Stimulated activated CD8-positive, alpha-beta memory T cell treated with anti-CD3 and anti-CD28 coated beads, Interleukin-2, amount 100 ng/mL, for 48 hours (primary cell): ENCODE measurements at regions not wholly inside any gene's neighbourhood (a gene's known extent, or its start where the extent isn't known, plus 50 kb on each side); places are given as distances from the start of the nearest gene placed in this dataset.

ENCODE experiments used
- DNase-seq, 2 donors: peaks; one replicate each; pipeline ENCODE4 v3.0.0-alpha.2; 2020; ENCODE audit warnings: low read depth in 2 of 2

DNA sequence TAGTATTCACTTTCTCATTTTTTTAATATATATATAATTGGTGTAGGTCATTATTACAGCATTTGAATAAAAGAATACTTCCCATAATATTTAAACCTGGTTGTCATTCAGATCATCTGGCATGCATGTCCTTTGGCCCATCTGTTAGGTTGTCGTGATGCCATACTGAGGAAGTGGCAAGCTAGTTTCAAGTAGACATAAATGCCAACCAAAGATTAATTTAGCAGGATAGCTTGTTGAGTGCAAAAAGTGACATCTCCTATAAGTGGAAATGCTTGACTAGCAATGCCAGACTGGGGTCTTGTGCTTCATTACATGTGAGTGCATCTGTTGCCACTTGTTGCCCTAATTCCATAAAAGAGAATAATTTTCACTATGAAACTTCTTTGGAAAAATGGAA is 1044.7 kb downstream of the GRIK2 start:
- no peak for DNase-seq

DNA sequence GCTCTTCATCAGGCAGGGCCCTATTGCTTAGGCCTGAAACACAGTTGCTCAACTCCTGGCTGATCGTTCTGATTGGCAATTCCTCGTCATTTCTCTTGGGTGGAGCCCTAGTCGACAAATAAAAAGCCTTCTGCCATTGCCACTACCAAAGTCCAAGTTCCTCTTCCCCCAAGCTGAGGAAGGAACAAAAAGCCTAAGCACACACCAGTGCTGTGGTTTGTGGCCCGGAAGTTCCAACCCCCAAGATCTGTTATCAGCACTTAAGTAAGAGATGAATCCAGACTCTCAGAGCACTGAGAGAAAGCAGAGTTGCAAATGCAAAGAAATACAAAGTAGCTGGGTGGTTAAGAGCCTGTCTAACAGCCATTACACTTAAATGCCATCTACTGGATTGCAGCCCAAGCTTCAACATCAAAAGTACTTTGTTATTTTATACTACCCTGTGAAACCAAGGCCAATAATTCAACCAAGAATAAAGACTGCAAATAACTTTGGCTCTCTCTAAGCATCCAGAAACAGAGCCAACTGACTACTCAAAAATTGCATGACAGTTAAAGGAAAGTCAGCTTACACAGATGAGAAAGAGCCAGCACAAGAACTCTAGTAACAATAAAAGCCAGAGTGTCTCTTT is 1024.0 kb downstream of the GRIK2 start:
- no peak for DNase-seq

- DNase-seq = no peak
Measured at GRCh38 chr6:102415891-102416290, 1022.4 kb downstream of the GRIK2 start.

- no peak for DNase-seq
Measured at GRCh38 chr6:102411796-102412195, 1018.3 kb downstream of the GRIK2 start.

DNA sequence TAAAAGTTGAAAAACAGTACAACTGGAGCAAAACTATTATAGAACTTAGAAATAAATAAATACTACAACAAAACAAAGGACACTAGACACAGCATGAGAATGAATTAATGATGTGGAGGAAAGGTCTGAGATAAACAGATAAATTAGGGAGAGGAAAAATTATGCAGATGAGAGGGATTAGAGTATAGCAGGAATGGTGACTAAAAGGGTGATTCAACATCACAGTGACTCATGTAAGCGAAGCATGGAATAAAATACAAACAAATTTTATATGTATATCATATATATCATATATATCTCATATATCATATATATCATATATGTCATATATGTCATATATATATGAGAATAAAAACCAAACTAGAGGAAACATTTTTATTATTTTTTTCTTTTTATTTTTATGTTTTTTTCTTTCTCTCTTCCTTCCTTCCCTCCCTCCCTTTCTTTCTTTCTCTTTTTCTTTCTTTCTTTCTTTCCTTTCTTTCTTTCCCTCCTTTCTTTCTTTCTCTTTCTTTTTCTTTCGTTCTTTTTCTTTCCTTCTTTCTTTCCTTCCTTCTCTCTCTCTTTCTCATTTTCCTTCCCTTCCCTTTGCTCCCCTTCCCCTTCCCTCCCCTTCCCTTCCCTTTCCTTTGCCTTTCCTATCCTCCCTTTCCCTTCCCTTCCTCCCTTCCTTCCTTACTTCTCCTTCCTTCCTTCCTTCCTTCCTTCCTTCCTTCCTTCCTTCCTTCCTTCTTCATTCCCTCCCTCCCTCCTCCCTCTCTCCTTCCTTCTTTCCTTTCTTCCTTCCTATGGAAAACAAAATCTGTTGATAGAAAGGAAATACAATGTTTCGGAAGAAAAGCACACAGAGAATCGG is 1014.6 kb downstream of the GRIK2 start:
- DNase-seq = no peak

- no peak for DNase-seq
Measured at GRCh38 chr6:102405860-102406259, 1012.4 kb downstream of the GRIK2 start.

- DNase-seq = no peak
Measured at GRCh38 chr6:102402635-102403329, 1009.3 kb downstream of the GRIK2 start.

- DNase-seq = no peak
Measured at GRCh38 chr6:102398788-102399390, 1005.4 kb downstream of the GRIK2 start.

DNA sequence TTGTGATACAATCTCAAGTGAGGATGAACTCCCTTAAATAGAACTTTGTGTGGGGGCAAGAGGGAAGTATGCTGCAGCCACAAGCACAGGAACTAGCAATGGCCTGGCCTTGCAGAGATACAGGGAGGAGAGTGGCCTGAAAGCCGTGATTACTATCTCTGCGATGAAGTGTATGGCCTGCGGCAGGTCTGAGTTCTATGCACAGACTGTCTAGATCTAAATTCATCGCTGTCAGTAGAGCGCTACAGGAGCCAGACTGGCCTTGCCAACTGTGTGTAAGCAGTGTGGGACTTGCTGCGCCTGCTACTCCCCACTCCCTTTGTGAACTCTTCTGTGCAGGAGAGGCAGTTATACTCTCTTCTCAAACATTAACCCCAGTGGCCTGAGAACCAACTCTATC is 997.0 kb downstream of the GRIK2 start:
- DNase-seq = no peak

GRCh38 chr6:102389994-102390393 is 996.5 kb downstream of the GRIK2 start:
- no peak for DNase-seq

GRCh38 chr6:102387326-102388033 is 994.0 kb downstream of the GRIK2 start:
- no peak for DNase-seq

DNA sequence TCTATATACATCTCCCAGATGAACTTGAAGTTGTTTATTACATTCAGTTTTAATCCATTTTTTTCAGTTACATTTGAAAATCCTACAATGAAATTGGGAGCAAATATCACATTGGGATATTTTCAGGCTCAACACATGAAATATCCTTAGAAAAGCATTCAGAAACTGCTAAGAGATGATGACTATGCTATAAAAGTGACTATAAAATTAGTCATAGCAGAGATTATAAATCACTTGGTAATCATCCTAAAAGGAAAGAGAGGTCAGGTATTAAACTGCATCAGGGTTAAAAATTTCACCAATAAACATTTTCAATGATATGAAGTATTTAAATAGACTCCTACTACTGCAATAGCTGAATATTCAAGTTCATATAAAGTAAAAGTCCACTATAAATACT is 987.7 kb downstream of the GRIK2 start:
- no peak for DNase-seq

GRCh38 chr6:102356170-102356569 is 962.7 kb downstream of the GRIK2 start:
- DNase-seq = no peak

- DNase-seq = no peak
Measured at GRCh38 chr6:102355578-102355977, 962.1 kb downstream of the GRIK2 start.

DNA sequence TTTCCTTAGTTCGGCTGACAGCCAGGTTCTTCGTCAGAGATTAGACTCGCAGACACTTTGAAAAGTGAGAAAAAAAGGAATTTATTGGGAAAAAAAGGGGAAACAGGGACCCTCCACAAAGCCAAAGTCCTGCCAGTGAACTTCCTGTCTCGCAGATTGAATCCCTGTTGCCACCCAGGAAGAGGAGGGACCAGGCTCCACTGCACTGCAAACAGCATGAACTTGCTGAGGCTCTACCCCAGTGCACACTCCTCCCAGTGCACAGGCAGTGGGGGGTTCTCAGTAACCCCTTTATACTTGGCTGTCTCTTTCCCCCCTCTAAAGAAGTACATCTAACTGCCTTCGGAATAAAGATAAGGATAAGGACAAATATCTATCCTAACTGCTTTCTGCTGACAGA is 959.0 kb downstream of the GRIK2 start:
- DNase-seq = no peak

DNA sequence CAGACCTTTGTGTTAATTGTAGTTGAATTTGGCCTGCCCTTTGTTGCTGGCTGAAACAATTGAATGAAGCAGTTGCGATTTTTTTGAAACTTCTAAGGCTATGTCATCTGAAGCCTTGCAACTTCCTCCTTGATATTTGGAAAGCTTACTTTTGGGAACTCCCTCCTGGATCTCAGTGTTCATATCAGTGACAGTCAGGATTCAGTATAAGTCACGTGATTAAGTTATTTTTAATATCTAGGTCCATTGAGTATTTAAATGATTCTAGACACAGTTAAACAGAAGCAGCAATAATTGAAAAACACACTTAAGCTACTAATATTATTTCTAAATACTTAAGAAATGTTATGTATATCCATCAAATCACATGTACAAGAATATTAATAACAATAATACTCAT is 951.3 kb downstream of the GRIK2 start:
- DNase-seq = no peak

- no peak for DNase-seq
Measured at GRCh38 chr6:102340311-102340710, 946.8 kb downstream of the GRIK2 start.

DNA sequence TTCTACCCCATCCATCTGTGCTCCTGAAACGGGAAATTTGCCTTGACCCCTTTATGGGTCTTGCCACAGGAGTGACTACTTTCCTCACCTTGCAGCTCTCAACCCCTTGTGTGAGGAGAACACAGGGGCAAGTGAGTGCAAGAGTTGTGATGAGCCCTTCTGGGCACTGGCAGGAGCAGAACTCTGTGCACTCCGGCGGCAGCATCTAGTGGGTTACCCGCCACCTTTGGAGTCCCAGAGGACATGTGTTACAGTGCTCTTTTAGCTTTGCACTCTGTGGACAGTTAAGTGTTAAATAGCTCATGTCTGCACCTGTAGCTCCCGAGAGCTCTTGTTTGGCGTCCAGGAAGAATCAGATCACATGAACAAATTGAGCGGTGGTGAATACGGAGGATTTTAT is 940.2 kb downstream of the GRIK2 start:
- no peak for DNase-seq

DNA sequence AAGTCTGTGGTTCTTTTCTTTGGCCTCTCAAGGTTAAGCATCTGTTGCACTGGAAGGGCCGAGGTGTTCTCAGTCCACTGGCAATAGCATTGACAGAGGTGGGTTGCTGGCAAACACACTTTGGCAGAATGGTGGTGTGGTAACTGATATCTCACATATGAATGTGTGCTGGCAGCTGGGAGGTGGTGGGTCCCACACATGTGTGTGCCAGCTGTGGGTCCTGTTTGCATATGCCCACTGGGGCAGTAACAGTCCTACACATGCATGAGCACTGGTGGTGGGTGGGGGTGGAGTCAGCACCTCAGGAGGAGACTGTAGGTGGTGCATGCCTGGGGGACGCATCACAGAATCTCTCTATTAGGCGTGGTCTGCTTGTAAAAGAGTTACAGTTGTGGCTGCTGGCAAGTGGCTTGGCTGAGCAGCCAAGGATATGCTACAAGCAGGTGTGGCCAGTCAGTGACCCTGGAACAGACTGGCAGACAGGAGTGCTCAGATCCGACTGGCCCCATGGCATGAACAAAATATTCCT is 934.3 kb downstream of the GRIK2 start:
- DNase-seq = no peak

GRCh38 chr6:102313699-102314098 is 920.2 kb downstream of the GRIK2 start:
- DNase-seq = no peak

- DNase-seq = no peak
Measured at GRCh38 chr6:102309700-102310099, 916.2 kb downstream of the GRIK2 start.

- DNase-seq = no peak
Measured at GRCh38 chr6:102300350-102300749, 906.8 kb downstream of the GRIK2 start.
